GM18507 (cell line): ENCODE measurements at regions not wholly inside any gene's neighbourhood (a gene's known extent, or its start where the extent isn't known, plus 50 kb on each side); places are given as distances from the start of the nearest gene placed in this dataset.

Source experiments
- DNase-seq: peaks from one replicate; pipeline ENCODE4 v3.0.0; 2011; ENCODE audit warnings: low read depth; ENCODE audit not compliant: insufficient read length; ENCODE audit errors: extremely low spot score
- FAIRE-seq: peaks from 2 replicates; lab custom pipeline; 2011; peaks lifted over from hg19 to GRCh38; lab: Jason Lieb, UNC

DNA sequence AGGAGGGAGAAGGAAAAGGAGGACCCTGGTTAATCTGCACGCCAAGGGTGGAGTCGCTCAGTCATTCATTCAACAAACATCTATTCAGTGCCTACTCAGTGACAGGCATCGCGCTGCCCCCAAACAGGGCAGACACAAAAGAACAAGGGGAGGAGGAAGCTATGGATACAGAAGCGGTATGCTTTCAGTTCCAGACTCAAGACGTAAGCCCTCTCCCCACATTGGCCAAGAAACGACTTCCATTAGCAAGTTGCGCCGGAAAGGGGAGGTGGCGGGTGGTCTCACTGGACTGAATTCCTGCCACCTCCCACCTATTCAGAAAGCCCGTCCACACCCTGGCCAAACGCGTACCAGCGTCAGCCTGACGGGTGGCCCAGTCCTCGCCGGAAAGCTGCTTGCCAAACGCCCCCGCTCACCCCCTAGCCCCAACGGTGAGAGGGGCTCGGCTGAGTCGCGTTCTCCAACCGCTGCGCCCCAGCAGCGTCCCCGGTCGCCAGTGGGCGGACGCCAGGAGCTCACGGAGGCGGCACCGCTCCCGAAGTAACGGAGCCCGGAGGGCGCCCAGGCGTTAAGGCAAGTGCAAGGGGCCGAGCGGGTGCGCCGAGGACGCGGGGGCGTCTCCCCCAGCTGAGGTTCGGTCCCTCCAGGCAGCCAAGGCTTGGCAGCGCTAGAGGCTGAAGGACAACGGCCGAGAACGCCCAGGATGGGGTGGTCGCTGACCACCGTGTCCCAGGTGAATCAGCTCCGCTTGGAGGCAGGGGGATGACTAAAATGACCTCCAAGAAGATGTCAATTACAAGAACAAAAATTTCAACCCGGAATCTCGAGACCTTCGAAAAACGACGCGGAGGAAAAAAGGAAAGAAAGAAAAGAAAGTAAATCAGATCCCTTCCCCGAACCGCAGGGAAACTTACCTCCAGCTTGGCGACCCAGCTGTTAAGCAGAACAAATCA is 470.7 kb downstream of the SOX9 start:
- DNase-seq: no peak
- no peak for FAIRE-seq

DNA sequence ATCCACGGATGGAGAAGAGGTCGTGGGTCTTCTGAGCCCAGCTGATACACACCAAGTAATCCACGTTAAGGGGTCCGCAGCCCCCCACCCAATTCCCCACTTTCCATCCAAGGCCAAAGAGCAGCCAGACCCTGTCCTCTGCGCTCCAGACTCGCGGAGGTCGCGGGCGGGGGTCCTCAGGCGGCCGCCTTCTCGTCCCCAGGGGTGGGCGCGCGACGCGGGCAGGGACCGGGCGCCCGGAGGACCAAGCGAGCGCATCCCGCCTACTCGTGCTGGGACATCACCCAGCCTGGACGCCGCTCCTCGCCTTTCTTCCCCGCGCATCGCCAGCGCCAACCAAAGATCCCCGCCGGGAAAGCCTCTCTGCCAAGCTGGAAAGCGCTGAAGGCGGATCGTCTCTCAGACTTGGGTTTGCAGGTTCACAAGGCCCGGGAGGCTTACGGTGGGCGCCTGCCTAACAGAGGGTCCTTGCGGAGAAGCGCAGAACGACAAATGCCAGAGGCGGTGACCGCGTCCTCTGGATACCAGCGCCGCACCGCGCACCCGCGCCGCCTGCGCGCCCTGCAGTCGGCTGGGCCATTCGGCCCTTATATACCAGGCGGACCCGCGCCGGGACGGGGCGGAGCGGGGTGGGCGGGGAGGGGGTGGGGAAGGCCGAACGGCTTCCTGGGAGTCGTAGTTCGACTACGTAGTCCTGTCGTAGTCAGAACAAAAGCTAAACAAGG is 471.6 kb downstream of the SOX9 start:
- DNase-seq (peak; percentile 65), FAIRE-seq (peak; percentile 64)

DNA sequence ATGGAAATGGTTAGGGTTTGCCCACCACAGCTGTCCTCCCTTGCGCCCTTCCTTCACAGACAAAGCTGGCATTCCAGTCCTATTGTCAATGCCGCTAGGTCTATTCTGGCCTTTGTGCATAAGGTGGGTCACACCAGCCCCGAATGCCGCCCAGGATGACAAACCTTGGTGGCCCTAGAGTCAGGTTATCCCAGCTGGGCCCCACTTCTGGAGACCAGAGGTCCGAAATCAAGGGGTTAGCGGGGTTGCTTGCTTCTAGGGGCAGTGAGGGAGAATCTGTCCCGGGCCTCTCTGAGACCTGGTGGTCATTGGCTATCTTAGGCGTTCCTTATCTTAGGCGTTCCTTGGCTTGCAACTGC is 472.1 kb downstream of the SOX9 start:
- no peak for FAIRE-seq

DNA sequence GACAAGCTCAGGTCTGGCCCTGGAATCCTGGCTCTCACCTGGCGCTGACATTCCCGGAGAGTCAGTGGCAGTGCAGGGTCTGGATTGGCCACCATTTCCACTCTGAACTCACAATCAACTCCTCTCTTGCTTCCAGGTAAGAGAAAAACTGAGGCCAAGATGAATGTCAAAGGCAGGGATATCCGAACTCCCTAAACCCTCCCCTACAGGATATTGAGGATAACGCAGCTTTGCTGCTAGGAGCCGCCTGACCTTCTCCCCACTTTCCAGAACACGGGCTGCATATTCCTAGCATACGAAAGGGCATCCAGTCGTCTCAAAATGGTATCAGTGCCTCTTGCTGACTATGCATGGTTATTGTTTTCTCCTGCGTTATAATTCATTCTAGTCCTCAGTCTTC is 473.4 kb downstream of the SOX9 start:
- FAIRE-seq: no peak
- DNase-seq: no peak

More for the DNA sequence above, 472.1 kb downstream of the SOX9 start:
- DNase-seq: no peak
